Body of pancreas (tissue), 4 donors: ENCODE measurements at regions not wholly inside any gene's neighbourhood (a gene's known extent, or its start where the extent isn't known, plus 50 kb on each side); places are given as distances from the start of the nearest gene placed in this dataset.

Experiments used
- CTCF ChIP-seq, 7 experiments: fragments of 450-650 bp in 4 of 7; fragments of 200-600 bp in 3 of 7; sonication (generic) in 3 of 7; IDR thresholded peaks; one replicate each; pipeline ENCODE4 v1.5.1; 2016 to 2019; ENCODE audit warnings: antibody characterized with exemption in 7 of 7
- POLR2A ChIP-seq, 3 donors: fragments of 450-650 bp; IDR thresholded peaks; one replicate each; pipeline ENCODE4 v1.6.1; 2016; ENCODE audit warnings: antibody characterized with exemption in 3 of 3, mild to moderate bottlenecking in 2 of 3

DNA sequence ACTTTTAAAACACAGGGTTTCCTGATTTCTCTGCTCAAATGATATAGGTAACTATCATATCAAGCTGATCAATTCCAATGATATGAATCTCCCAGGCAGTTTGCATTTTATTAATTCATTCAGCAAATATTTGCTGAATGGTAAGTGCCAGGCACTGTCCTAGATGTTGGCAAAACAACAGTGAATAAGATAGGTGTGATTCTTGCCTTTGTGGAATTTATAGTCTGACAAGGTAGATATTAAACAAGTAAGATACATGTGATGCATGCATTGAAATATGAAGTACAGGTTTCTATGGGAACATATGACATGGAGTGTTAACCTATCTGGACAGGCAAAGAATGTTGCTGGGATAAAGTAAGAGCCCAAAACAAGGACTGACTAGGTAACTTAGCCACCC is 231.8 kb upstream of the DAB2 start:
- TF ChIP-seq CTCF (IDR thresholded peaks at IDR 0.05) (no peak), POLR2A (IDR thresholded peaks at IDR 0.05) (no peak)
